ENCODE measurements at regions not wholly inside any gene's neighbourhood (a gene's known extent, or its start where the extent isn't known, plus 50 kb on each side); places are given as distances from the start of the nearest gene placed in this dataset.

DNA sequence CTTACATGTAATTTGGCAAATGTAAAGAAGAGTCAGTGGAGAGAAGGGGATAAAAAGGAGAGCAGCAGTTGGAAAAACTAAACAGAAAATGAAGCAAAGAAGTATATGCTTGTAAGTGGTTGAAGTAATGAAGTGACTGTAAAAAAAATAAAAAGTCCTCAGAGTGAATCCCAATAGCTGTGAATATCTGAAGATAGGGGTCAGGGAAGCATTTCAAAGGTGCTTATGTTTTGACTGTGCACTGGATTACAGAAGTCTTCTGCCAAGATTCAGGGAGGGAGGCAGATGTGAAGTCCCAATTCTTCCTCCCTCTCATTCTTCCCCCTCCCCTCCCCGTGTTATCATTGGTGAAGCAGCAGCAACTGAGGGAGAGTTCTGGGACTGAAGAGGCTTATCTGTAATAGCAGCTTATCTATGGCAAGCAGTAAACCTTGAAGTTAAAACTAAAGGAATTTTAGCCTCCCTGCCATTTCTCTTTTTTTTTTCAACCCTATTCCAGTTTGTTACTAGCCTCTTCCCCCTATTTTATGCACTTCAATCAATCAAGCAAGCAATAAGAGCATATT is 597.9 kb downstream of the IGSF11 start:
- TF ChIP-seq, protein P1, sequence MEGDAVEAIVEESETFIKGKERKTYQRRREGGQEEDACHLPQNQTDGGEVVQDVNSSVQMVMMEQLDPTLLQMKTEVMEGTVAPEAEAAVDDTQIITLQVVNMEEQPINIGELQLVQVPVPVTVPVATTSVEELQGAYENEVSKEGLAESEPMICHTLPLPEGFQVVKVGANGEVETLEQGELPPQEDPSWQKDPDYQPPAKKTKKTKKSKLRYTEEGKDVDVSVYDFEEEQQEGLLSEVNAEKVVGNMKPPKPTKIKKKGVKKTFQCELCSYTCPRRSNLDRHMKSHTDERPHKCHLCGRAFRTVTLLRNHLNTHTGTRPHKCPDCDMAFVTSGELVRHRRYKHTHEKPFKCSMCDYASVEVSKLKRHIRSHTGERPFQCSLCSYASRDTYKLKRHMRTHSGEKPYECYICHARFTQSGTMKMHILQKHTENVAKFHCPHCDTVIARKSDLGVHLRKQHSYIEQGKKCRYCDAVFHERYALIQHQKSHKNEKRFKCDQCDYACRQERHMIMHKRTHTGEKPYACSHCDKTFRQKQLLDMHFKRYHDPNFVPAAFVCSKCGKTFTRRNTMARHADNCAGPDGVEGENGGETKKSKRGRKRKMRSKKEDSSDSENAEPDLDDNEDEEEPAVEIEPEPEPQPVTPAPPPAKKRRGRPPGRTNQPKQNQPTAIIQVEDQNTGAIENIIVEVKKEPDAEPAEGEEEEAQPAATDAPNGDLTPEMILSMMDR (IDR thresholded peaks at IDR 0.05): no peak

DNA sequence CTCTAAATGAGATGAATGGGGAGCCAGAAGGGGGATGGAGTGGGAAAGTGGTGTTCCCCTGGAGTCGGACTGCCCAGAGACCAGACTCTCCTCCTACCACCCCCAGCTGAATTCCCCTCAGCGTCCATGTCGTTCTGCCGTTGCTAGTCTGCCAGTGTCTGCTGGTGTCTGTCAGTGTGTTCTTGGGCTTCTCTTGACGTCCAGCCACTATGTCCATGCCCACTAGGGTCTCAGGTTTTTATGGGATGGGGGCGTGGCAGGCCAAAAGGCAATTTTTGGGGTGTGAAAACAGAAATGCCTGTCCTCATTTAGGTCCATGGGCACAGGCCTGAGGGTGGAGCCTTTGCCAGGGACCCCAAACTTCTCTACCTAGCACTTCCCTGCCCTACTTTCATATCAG is 589.6 kb downstream of the IGSF11 start:
- TF ChIP-seq, protein P1 (IDR thresholded peaks at IDR 0.05): no peak

DNA sequence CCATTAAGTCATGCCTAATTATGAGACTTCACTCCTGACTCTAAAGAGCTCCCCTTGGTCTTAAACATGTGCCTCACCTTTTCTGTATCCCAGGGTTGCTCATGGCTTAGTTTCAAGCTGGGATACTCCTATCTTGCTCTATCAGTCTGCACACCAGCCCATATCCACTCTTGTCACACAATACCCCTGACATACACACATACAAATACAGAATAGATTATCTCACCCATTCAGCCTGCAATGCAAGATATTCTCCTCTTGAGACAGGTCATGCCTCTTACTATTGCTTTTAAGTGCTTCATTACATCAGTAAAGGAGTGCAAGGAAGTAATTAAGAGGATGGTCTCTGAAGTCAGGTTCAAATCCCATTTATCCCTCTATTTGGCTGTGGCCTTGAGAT is 587.3 kb downstream of the IGSF11 start:
- TF ChIP-seq, protein P1 (IDR thresholded peaks at IDR 0.05): no peak

DNA sequence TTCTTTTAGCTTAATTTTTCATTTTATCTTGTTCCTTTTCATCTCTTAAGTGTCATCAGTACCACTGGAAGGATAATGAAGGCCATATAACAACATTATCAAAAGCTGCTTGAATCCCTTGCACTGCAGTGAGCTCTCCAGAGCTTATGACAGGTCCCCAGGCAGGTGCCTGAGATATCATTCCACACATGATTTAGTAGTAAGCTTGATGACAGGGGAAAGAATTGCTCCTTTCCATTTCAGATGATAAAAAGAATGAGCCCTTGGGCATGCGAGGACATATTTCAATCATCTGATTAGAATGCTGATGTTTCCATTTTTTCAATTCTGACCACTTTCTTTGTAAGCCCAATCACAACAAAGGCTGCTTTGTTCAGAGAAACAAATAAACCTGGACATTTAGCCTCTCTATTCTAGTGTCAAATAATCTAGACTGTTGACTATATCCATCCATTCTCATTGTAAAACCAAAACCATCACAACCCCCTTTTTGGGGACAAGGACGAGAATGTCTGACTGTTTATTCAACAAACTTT is 567.8 kb downstream of the IGSF11 start:
- TF ChIP-seq, protein P1 (IDR thresholded peaks at IDR 0.05): no peak

DNA sequence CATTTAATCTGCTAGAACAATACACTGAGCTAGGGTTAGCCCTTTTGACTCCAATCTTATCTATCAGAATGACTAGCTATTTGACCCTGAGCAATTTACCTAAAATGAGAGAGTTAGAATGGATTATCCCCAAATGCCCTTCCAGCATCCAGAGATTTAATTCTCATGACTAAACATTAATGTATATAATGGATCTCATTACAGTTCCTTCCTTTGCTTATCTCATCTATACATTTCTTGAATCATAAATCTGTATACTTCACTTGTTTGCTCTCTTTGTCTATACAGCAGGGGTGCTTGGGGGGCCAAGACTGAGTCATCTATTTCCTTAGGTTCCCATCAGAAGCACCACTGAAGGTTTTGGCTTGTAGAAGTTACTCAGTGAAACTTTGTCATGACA is 565.8 kb downstream of the IGSF11 start:
- TF ChIP-seq, protein P1 (IDR thresholded peaks at IDR 0.05): no peak

DNA sequence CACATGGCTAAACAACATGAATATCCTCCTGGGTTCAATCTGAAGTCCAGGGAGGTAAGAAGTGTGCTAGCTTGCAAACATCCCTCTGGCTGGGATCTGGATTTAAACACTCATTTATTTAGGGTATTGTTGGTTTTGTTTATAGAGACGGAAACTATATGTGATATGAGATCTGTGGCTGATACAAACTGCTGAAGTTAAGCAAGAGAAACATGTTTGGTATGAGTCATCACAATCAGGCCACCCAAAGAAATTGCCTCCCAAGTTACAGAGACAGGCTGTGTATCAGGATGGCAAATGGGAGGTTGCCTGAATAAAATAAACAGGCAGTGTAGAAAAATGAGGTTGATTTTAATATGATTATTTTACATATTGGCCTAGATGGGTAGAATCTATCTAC is 562.1 kb downstream of the IGSF11 start:
- TF ChIP-seq, protein P1 (IDR thresholded peaks at IDR 0.05): no peak

DNA sequence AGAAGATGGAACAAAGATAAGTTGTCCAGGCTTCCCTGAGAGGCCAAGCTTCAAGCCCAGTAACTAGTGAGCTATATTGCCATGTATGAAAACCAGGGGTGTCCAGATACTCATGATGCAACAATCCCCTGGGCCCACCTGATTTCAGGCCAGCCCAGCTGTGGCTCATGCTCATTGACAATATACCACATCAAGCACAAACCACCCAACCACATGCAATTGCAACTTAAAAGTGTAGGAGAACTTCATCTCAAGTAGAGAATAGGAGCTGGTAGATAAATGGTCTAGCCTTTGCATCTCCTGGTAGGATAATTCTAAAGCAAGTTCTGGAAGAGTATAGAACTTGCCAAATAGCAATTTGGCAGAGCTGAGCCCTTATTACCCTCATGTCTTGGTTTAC is 561.3 kb downstream of the IGSF11 start:
- TF ChIP-seq, protein P1 (IDR thresholded peaks at IDR 0.05): no peak

Data from LNCAP (cell line).